Calu3 (cell line): ENCODE measurements at regions not wholly inside any gene's neighbourhood (a gene's known extent, or its start where the extent isn't known, plus 50 kb on each side); places are given as distances from the start of the nearest gene placed in this dataset.

Source experiments
- BruUV-seq: library from RNA; stranded (reverse); fragments of 400-500 nt; replicated peaks from 2 replicates; lab custom pipeline; 2021; lab: Mats Ljungman, UMichigan
- CTCF ChIA-PET: fragments of 300-600 bp; sonication (Branson Sonifier 250); formaldehyde crosslinking; loops from one replicate; lab custom pipeline; 2022; ENCODE audit warnings: antibody characterized with exemption; lab: Charles Lee
- DNase-seq: peaks from one replicate; pipeline ENCODE4 v3.0.0; 2022
- H3K27ac Mint-ChIP-seq: one replicate; pipeline ENCODE4 v1.8.0; 2022; ENCODE audit warnings: mixed read lengths; ENCODE audit not compliant: unreplicated experiment
- H3K27me3 Mint-ChIP-seq: one replicate; pipeline ENCODE4 v1.8.0; 2022; ENCODE audit warnings: mixed read lengths; ENCODE audit not compliant: unreplicated experiment
- H3K36me3 Mint-ChIP-seq: one replicate; pipeline ENCODE4 v1.8.0; 2022; ENCODE audit warnings: mild to moderate bottlenecking, moderate library complexity, mixed read lengths; ENCODE audit not compliant: insufficient read depth, unreplicated experiment
- H3K4me1 Mint-ChIP-seq: one replicate; pipeline ENCODE4 v1.8.0; 2022; ENCODE audit warnings: mild to moderate bottlenecking, low read depth, mixed read lengths; ENCODE audit not compliant: unreplicated experiment
- H3K4me3 Mint-ChIP-seq: one replicate; pipeline ENCODE4 v1.8.0; 2022; ENCODE audit warnings: mild to moderate bottlenecking, low read depth, moderate library complexity, mixed read lengths; ENCODE audit not compliant: unreplicated experiment
- H3K9me3 Mint-ChIP-seq: one replicate; pipeline ENCODE4 v1.8.0; 2022; ENCODE audit warnings: low read depth, mixed read lengths; ENCODE audit not compliant: unreplicated experiment
- intact Hi-C: fragments of 100-400 bp; cut with micrococcal nuclease; formaldehyde crosslinking; loops from one replicate; pipeline ENCODE4 v1.10.0; 2022; ENCODE audit not compliant: unreplicated experiment
- TF ChIP-seq, protein P1 (sequence below): fragments of 200-600 bp; IDR thresholded peaks from one replicate; pipeline ENCODE4 v1.8.0; 2022; ENCODE audit warnings: antibody characterized with exemption; ENCODE audit not compliant: unreplicated experiment

DNA sequence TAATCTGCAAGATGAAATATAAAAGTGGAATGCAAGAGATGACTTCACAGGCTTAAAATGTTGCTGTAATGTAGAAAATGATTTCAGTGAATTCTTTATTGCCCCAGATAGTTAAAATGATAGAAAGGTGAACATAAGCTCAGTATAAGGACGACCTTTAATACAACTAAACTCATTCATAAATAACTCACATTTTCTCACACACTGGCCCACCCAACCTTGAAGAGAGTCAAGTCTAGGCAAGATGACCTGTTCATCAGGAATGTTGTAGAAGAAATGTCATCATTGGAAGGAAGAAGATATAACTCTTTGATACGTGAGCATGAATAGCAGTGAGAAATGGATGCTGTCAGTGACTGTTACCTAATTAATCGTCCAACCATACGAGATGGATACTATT is 111.1 kb upstream of the SASH1 start:
- H3K9me3 Mint-ChIP-seq = no peaks in the 10 kb centered on the region
- no peak for DNase-seq
- no peak overlapping the region for H3K27ac Mint-ChIP-seq
- TF ChIP-seq, protein P1, sequence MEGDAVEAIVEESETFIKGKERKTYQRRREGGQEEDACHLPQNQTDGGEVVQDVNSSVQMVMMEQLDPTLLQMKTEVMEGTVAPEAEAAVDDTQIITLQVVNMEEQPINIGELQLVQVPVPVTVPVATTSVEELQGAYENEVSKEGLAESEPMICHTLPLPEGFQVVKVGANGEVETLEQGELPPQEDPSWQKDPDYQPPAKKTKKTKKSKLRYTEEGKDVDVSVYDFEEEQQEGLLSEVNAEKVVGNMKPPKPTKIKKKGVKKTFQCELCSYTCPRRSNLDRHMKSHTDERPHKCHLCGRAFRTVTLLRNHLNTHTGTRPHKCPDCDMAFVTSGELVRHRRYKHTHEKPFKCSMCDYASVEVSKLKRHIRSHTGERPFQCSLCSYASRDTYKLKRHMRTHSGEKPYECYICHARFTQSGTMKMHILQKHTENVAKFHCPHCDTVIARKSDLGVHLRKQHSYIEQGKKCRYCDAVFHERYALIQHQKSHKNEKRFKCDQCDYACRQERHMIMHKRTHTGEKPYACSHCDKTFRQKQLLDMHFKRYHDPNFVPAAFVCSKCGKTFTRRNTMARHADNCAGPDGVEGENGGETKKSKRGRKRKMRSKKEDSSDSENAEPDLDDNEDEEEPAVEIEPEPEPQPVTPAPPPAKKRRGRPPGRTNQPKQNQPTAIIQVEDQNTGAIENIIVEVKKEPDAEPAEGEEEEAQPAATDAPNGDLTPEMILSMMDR = no peak
- H3K4me3 Mint-ChIP-seq = no peak overlapping the region
- H3K36me3 Mint-ChIP-seq = no peaks in the 10 kb centered on the region
- no peaks in the 10 kb centered on the region for H3K27me3 Mint-ChIP-seq
- H3K4me1 Mint-ChIP-seq = no peaks in the 10 kb centered on the region
- CTCF ChIA-PET = no interaction called here
- BruUV-seq = no TSS peak
- intact Hi-C loops = no loop called here

- Mint-ChIP-seq H3K36me3 (no peaks in the 10 kb centered on the region), H3K4me3 (no peak overlapping the region), H3K4me1 (peaks cover 7% of the 10 kb centered on the region), H3K9me3 (no peaks in the 10 kb centered on the region), H3K27ac (no peak overlapping the region), H3K27me3 (no peaks in the 10 kb centered on the region)
- intact Hi-C loops = no loop called here
- CTCF ChIA-PET = no interaction called here
- BruUV-seq = no TSS peak
- no peak for DNase-seq
- TF ChIP-seq, protein P1 = no peak
Observed at GRCh38 chr6:148235446-148235845, 107.2 kb upstream of the SASH1 start.

DNA sequence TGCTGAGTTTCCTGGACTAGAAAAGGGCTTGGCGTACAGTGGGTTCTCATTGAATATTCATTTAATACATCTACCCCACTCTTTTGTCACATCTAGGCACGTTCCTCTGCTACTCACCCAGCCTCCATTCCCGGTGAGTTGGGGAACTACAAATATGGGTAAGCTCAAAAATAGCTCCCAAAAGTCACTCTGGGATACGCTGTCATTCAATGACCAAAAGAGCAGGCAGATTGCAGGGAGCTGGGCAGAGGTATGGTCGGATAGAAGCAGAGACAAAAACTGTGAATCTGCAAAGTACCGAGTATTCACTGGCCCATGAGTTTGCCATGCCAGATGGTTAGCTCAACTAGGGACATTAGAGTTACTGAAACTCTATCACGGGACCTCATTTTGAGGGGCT is 103.9 kb upstream of the SASH1 start:
- peaks cover 7% of the 10 kb centered on the region for H3K4me1 Mint-ChIP-seq
- BruUV-seq = no TSS peak
- H3K9me3 Mint-ChIP-seq = no peaks in the 10 kb centered on the region
- TF ChIP-seq, protein P1 = no peak
- no peaks in the 10 kb centered on the region for H3K36me3 Mint-ChIP-seq
- H3K27me3 Mint-ChIP-seq = no peaks in the 10 kb centered on the region
- CTCF ChIA-PET = interaction anchor here (1.5 kb wide), 1 partner anchor 13 kb away, joined by 6 read pairs; no protein-coding TSS in a partner anchor
- H3K4me3 Mint-ChIP-seq = no peak overlapping the region
- DNase-seq = no peak
- intact Hi-C loops = no loop called here
- no peak overlapping the region for H3K27ac Mint-ChIP-seq

DNA sequence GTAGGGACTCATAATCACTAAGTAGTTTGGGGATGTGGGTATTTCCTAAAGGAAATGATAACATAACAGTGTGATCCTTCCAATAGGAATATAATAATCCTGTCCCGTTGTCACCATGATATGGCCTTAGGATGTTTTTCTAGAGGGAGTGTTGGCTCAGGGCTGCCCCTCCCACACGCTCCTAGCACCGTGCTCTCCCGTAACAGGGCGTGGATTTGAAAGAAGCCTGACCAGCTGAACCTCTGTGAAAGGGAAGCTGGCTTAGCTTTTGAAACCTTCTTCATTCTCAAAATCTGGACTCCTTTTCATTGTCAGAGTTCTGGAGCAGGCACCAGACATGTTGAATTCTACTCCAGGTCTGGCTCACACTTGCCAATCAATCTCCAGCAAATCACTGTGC is 103.4 kb upstream of the SASH1 start:
- BruUV-seq = no TSS peak
- Mint-ChIP-seq H3K9me3 (no peaks in the 10 kb centered on the region), H3K27me3 (no peaks in the 10 kb centered on the region), H3K36me3 (no peaks in the 10 kb centered on the region), H3K4me1 (peaks cover 7% of the 10 kb centered on the region), H3K27ac (no peak overlapping the region), H3K4me3 (no peak overlapping the region)
- TF ChIP-seq, protein P1 = no peak
- DNase-seq = no peak
- intact Hi-C loops = no loop called here
- CTCF ChIA-PET = interaction anchor here (0.9 kb wide), 1 partner anchor 24 kb away, joined by 4 read pairs; no protein-coding TSS in a partner anchor
